ENCODE measurements at regions not wholly inside any gene's neighbourhood (a gene's known extent, or its start where the extent isn't known, plus 50 kb on each side); places are given as distances from the start of the nearest gene placed in this dataset.

DNA sequence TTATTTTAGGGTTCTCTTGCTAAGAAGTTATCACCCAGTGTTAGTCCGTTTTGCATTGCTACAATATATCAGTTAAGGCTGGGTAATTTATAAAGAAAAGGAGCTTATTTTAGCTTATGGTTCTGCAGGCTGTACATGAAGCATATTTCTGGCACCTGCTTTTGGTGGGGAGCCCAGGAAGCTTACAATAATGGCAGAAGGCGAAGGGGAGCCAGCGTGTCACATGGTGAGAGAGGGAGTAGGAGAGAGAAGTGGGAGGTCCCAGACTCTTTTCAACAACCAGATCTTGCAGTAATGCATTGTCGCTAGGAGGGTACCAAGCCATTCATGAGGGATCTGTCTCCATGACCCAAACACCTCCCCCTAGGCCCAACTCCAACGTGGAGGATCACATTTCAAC is 688.8 kb upstream of the PIK3C3 start:
- no peak for TF ChIP-seq CTCF (IDR thresholded peaks at IDR 0.05; ENCODE audit: insufficient read depth, low read depth, low read length)
- TF ChIP-seq EZH2 (IDR thresholded peaks at IDR 0.05; ENCODE audit: insufficient read depth, low read length), result no peak
